ENCODE measurements at regions not wholly inside any gene's neighbourhood (a gene's known extent, or its start where the extent isn't known, plus 50 kb on each side); places are given as distances from the start of the nearest gene placed in this dataset.
A peak's percentile ranks its signal among the peaks of the same experiment; 100 is the strongest.

DNA sequence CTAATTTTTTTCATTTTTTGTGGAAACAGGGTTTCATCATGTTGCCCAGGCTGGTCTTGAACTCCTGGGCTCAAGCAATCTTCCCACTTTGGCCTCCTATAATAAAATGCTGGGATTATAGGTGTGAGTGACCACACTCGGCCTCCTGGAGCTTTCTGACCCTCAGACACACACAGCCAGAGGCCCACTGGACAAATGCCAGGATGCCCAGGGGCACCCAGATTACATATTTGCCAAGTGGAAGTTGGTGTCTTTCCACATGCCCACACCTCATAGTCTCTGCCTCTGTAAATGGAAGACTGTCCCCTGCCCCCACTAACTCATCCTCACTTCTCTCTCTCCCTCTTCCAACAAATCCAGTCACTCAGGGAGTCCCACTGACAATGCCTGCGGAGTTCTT, 63.4 kb upstream of the LRP8 start:
- TF ChIP-seq YY1 (IDR thresholded peaks at IDR 0.05; ENCODE audit: low read depth) (no peak), CEBPB (IDR thresholded peaks at IDR 0.05) (no peak), EGR1 (IDR thresholded peaks at IDR 0.05) (no peak), NFIC (IDR thresholded peaks at IDR 0.05) (no peak), ZBTB7A (IDR thresholded peaks at IDR 0.05; ENCODE audit: low read depth) (no peak), EP300 (IDR thresholded peaks at IDR 0.05; ENCODE audit: borderline replicate concordance) (no peak), FOXM1 (IDR thresholded peaks at IDR 0.05; ENCODE audit: borderline replicate concordance, low read depth) (no peak), MAX (IDR thresholded peaks at IDR 0.05) (no peak), RAD21 (IDR thresholded peaks at IDR 0.05; ENCODE audit: low read depth) (no peak)
- TF ChIP-seq, protein P1, sequence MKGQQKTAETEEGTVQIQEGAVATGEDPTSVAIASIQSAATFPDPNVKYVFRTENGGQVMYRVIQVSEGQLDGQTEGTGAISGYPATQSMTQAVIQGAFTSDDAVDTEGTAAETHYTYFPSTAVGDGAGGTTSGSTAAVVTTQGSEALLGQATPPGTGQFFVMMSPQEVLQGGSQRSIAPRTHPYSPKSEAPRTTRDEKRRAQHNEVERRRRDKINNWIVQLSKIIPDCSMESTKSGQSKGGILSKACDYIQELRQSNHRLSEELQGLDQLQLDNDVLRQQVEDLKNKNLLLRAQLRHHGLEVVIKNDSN (IDR thresholded peaks at IDR 0.05) = no peak
- TF ChIP-seq, protein P2, sequence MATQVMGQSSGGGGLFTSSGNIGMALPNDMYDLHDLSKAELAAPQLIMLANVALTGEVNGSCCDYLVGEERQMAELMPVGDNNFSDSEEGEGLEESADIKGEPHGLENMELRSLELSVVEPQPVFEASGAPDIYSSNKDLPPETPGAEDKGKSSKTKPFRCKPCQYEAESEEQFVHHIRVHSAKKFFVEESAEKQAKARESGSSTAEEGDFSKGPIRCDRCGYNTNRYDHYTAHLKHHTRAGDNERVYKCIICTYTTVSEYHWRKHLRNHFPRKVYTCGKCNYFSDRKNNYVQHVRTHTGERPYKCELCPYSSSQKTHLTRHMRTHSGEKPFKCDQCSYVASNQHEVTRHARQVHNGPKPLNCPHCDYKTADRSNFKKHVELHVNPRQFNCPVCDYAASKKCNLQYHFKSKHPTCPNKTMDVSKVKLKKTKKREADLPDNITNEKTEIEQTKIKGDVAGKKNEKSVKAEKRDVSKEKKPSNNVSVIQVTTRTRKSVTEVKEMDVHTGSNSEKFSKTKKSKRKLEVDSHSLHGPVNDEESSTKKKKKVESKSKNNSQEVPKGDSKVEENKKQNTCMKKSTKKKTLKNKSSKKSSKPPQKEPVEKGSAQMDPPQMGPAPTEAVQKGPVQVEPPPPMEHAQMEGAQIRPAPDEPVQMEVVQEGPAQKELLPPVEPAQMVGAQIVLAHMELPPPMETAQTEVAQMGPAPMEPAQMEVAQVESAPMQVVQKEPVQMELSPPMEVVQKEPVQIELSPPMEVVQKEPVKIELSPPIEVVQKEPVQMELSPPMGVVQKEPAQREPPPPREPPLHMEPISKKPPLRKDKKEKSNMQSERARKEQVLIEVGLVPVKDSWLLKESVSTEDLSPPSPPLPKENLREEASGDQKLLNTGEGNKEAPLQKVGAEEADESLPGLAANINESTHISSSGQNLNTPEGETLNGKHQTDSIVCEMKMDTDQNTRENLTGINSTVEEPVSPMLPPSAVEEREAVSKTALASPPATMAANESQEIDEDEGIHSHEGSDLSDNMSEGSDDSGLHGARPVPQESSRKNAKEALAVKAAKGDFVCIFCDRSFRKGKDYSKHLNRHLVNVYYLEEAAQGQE (IDR thresholded peaks at IDR 0.05; ENCODE audit: low read depth) = no peak

DNA sequence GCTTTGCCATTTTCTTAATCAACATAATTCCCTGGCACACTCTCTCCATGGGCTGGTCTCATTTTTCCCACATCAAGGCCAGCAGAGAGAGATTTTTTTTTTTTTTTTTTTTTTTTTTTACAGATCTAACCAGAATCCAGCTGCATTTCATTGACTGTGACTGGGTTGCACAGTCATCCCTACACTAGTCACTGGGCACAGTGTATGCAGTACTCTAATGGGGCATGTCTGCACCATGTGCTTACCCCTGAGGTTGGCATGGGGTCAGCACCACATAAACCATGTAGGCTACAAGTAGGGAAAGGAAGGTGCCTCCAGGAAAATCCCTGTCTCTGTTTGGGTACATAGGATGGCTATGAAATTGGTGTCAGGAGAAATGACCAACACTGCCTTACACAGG, 64.1 kb upstream of the LRP8 start:
- TF ChIP-seq TEAD4 (IDR thresholded peaks at IDR 0.05) = no peak
- TF ChIP-seq, protein P2 (IDR thresholded peaks at IDR 0.05; ENCODE audit: low read depth) = no peak
- TF ChIP-seq ZBTB7A (IDR thresholded peaks at IDR 0.05; ENCODE audit: low read depth) = no peak
- no peak for TF ChIP-seq CREB1 (IDR thresholded peaks at IDR 0.05; ENCODE audit: low read depth)
- no peak for TF ChIP-seq TAF1 (IDR thresholded peaks at IDR 0.05; ENCODE audit: low read depth)
- TF ChIP-seq NFIC (IDR thresholded peaks at IDR 0.05) = no peak
- no peak for TF ChIP-seq CEBPB (IDR thresholded peaks at IDR 0.05)

GRCh38 chr1:53392460-53392859, 64.6 kb upstream of the LRP8 start:
- TF ChIP-seq YY1 (IDR thresholded peaks at IDR 0.05; ENCODE audit: low read depth) (no peak), EGR1 (IDR thresholded peaks at IDR 0.05) (no peak), TEAD4 (IDR thresholded peaks at IDR 0.05) (no peak), EP300 (IDR thresholded peaks at IDR 0.05; ENCODE audit: borderline replicate concordance) (no peak), CREB1 (IDR thresholded peaks at IDR 0.05; ENCODE audit: low read depth) (no peak)

DNA sequence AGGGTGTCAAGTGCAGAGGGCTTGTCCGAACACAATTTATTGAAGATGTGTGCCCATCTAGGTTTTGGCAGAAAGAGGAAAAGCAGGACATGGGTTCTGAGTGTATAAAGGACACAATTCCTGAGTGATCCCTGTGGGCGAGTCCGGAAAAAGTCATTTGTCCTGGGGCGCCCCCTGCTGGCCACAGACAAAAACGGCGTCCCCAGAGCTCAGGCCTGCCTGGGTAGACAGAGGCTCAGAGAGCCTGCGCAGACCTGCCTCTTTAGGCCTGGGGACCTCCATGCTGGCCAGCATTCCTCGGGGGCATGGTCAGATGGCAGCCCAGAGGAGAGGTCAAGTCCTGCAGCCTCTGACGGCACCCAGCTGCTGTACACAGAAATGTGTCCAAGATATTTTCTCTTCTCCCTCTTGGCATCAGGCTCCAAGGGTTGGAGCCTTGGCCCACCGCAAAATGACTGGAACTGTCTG, 65.5 kb upstream of the LRP8 start:
- TF ChIP-seq EP300 (IDR thresholded peaks at IDR 0.05; ENCODE audit: borderline replicate concordance) (no peak), RAD21 (IDR thresholded peaks at IDR 0.05; ENCODE audit: low read depth) (peak; percentile 94)

- TF ChIP-seq ZBTB7A (IDR thresholded peaks at IDR 0.05; ENCODE audit: low read depth) = no peak
- no peak for TF ChIP-seq FOXM1 (IDR thresholded peaks at IDR 0.05; ENCODE audit: borderline replicate concordance, low read depth)
- no peak for TF ChIP-seq TEAD4 (IDR thresholded peaks at IDR 0.05)
- TF ChIP-seq TCF12 (IDR thresholded peaks at IDR 0.05; ENCODE audit: low read depth) = no peak
- TF ChIP-seq TAF1 (IDR thresholded peaks at IDR 0.05; ENCODE audit: low read depth) = no peak
- TF ChIP-seq NFIC (IDR thresholded peaks at IDR 0.05) = no peak
- no peak for TF ChIP-seq RAD21 (IDR thresholded peaks at IDR 0.05; ENCODE audit: low read depth)
- TF ChIP-seq MAX (IDR thresholded peaks at IDR 0.05) = no peak
Observed at GRCh38 chr1:53394306-53394705, 64.9 kb upstream of the DMRTB1 start.

GRCh38 chr1:53395671-53396215, 63.5 kb upstream of the DMRTB1 start:
- TF ChIP-seq CREB1 (IDR thresholded peaks at IDR 0.05; ENCODE audit: low read depth) (no peak), EGR1 (IDR thresholded peaks at IDR 0.05) (no peak)
- TF ChIP-seq, protein P2 (IDR thresholded peaks at IDR 0.05; ENCODE audit: low read depth) = no peak
